Stomach smooth muscle (tissue), 2 donors: ENCODE measurements at regions not wholly inside any gene's neighbourhood (a gene's known extent, or its start where the extent isn't known, plus 50 kb on each side); places are given as distances from the start of the nearest gene placed in this dataset.

Experiments
- H3K27ac ChIP-seq: one replicate; pipeline ENCODE4 v1.7.0; 2013; ENCODE audit warnings: mild to moderate bottlenecking, low read length, inconsistent platforms
- H3K27me3 ChIP-seq, 2 donors: one replicate each; pipeline ENCODE4 v1.7.0; 2013; ENCODE audit warnings: low read length in 2 of 2; ENCODE audit not compliant: insufficient read depth in 2 of 2, control insufficient read depth in 1 of 2
- H3K36me3 ChIP-seq, 2 donors: one replicate each; pipeline ENCODE4 v1.7.0; 2013; ENCODE audit warnings: low read length in 2 of 2; ENCODE audit not compliant: control insufficient read depth in 2 of 2, insufficient read depth in 2 of 2
- H3K4me1 ChIP-seq: one replicate; pipeline ENCODE4 v1.7.0; 2013; ENCODE audit warnings: low read length; ENCODE audit not compliant: control insufficient read depth, insufficient read depth
- H3K4me3 ChIP-seq, 2 donors: one replicate each; pipeline ENCODE4 v1.7.0; 2013; ENCODE audit warnings: low read length in 2 of 2
- H3K9ac ChIP-seq, 2 donors: one replicate each; pipeline ENCODE4 v1.7.0; 2013; ENCODE audit warnings: low read length in 2 of 2, mild to moderate bottlenecking in 1 of 2
- H3K9me3 ChIP-seq, 2 donors: one replicate each; pipeline ENCODE4 v1.7.0; 2013; ENCODE audit warnings: low read length in 2 of 2; ENCODE audit not compliant: control insufficient read depth in 2 of 2
- donor health status: healthy.
- donor health status: Pancreatic carcinoma.

DNA sequence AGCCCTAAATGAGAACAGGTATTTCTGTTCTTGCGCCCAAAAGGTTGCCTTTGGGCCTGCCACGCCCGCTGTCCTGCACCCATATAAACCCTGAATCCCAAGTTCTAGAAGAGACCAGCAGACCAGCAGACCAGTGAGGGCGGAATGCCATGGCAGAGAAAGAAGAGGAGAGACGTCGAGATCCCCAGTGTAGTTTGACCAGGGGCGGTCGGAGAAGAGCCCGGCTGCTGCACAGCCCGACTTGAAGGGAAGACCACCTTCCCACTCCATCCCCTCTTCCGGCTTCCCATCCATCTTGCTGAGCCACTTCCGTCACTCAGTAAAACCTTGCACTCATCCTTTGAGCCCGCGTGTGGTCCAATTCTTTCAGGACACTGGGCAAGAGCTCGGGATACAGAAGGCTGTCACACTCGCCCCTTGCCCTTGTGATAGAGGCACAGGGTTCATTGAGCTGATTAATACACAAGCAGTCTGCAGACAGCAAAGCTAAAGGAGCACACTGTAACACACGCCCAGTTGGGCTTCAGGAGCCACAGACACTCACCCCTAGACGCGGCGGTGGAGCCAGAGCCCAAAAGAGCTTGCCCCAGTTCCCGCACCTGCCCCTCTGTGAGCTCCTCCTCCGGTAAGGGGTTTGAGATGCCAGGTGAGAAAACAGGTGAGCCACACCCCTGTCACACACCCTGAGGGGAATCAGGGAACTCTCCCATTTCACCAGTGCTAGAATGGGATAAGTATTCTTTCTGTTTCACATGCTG, 230.8 kb downstream of the PCDH10 start:
- H3K36me3 ChIP-seq: no peaks in the 10 kb centered on the region
- no peak overlapping the region for H3K27ac ChIP-seq
- H3K9me3 ChIP-seq: peaks cover 0 to 1% of the 10 kb centered on the region in 2 donors
- no peak overlapping the region for H3K4me3 ChIP-seq
- H3K4me1 ChIP-seq: no peaks in the 10 kb centered on the region
- no peak overlapping the region for H3K9ac ChIP-seq
- H3K27me3 ChIP-seq: no peaks in the 10 kb centered on the region

DNA sequence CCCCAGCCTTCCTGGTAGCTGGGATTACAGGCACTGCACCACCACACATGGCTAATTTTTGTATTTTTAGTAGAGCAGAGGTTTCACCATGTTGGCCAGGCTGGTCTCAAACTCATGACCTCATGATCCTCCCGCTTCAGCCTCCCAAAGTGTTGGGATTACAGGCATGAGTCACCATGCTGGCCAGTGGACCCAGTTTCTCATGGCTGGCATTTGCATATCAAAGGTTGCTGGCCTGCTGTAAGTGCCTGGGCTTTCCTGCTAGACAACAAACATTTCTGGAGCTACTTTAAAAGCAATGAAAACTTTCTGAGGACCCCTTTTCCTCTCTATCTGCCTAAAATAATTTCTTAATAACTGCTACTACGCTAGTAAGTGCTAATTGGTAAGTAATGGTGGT, 228.2 kb downstream of the PCDH10 start:
- H3K4me3 ChIP-seq: no peak overlapping the region
- H3K4me1 ChIP-seq: no peaks in the 10 kb centered on the region
- H3K27ac ChIP-seq: no peak overlapping the region
- no peaks in the 10 kb centered on the region for H3K9me3 ChIP-seq
- H3K27me3 ChIP-seq: no peaks in the 10 kb centered on the region
- H3K36me3 ChIP-seq: no peaks in the 10 kb centered on the region
- no peak overlapping the region for H3K9ac ChIP-seq

DNA sequence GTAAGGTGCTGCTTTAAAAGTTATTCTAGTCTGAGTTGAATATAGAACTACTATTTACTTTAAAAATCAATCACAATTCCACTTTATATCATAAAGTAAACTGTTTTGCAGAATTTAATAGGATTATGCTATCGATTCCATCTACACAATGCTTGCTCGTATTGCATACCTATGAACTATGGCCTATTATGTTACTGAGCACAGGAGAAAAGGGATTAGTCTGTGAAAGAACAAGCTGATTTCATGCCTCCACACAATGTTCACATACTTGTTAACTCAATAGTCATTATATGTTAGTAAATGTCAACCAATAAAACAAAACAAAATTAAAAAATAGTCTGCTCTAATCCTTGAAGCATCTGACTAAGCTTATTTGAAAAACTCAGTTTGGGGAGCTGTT, 223.6 kb downstream of the PCDH10 start:
- no peaks in the 10 kb centered on the region for H3K9me3 ChIP-seq
- no peak overlapping the region for H3K9ac ChIP-seq
- H3K27ac ChIP-seq: no peak overlapping the region
- no peaks in the 10 kb centered on the region for H3K4me1 ChIP-seq
- no peaks in the 10 kb centered on the region for H3K27me3 ChIP-seq
- no peaks in the 10 kb centered on the region for H3K36me3 ChIP-seq
- H3K4me3 ChIP-seq: no peak overlapping the region

DNA sequence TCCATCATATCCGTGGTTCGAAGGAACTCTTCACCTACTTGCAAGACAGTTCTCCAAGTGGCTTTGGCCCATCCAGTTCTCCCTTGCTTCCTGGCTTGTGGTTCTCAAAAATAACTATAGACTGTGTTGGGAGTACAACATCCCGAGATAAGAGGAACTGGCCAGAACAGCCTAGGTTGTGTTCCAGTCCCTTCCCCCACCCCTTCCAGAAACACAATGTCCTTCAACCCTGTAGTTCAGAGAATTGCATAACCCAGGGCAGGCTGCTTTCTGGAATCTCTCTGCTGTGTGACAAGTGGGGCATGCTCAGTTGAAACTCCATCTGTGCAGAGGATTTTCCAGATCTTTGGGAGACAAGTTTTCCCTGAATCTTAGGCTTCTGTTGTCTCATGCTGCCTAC, 206.5 kb downstream of the PCDH10 start:
- no peaks in the 10 kb centered on the region for H3K27me3 ChIP-seq
- H3K4me3 ChIP-seq: no peak overlapping the region

DNA sequence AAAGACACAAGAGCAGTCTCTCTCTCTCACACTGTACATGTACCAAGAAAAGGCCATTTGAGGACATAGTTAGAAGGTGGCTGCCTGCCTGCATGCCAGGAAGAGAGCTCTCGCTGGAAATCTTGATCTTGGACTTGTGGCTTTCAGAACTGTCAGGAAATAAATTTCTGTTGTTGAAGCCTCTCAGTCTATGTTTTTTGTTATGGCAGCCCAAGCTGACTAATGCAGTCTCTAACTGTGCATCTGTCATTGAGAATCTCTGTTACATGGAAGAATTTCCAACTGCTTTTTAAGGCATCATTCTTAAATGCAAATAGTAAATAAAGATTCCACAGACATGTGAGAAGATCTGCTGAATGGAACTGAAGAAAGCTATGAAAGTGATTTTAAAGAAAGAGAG, 198.3 kb downstream of the PCDH10 start:
- H3K9me3 ChIP-seq: peaks cover 2 to 5% of the 10 kb centered on the region in 2 donors
- no peak overlapping the region for H3K27ac ChIP-seq
- H3K27me3 ChIP-seq: no peaks in the 10 kb centered on the region
- H3K36me3 ChIP-seq: no peaks in the 10 kb centered on the region
- H3K9ac ChIP-seq: no peak overlapping the region
- H3K4me1 ChIP-seq: no peaks in the 10 kb centered on the region
- H3K4me3 ChIP-seq: no peak overlapping the region

More for the DNA sequence above, 206.5 kb downstream of the PCDH10 start:
- no peaks in the 10 kb centered on the region for H3K9me3 ChIP-seq
- no peaks in the 10 kb centered on the region for H3K4me1 ChIP-seq
- no peaks in the 10 kb centered on the region for H3K36me3 ChIP-seq
- H3K9ac ChIP-seq: no peak overlapping the region
- no peak overlapping the region for H3K27ac ChIP-seq

DNA sequence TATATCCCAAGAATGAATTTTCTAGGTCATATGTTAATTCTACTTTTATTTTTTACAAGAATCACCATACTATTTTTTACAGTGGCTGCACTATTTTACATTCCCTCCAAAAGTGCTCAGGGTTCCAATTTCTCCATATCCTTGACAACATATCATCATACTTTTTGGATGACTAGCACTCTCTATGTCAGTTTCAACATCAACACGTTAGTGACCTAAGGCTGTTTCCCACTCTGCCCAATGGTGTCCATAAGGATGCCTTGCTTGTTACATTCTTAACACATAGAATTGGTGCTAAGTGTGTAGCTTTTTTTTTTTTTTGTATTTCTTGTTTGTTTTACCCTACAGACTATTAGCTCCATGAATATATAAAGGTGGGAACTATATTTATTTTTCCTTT, 175.4 kb downstream of the PCDH10 start:
- H3K9me3 ChIP-seq: no peaks in the 10 kb centered on the region
- no peak overlapping the region for H3K9ac ChIP-seq
- no peaks in the 10 kb centered on the region for H3K4me1 ChIP-seq
- H3K27me3 ChIP-seq: no peaks in the 10 kb centered on the region
- no peak overlapping the region for H3K4me3 ChIP-seq
- no peak overlapping the region for H3K27ac ChIP-seq
- H3K36me3 ChIP-seq: no peaks in the 10 kb centered on the region

DNA sequence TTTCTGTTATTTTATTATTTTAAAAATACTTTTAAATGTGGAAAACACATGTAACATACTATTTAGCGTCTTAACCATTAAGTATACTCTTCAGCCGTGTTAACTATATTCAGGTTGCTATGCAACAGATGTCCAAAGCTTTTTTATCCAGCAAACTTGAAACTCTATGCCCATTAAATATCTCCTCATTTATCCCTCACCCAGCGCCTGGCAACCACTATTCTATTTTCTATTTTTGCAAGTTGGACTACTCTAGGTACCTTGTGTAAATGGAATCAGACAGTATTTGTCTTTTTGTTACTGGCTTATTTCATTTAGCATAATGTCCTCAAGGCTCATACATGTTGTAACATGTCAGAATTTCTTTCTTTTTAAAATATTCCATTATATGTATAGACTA, 174.6 kb downstream of the PCDH10 start:
- H3K27me3 ChIP-seq: no peaks in the 10 kb centered on the region
- H3K4me3 ChIP-seq: no peak overlapping the region
- no peak overlapping the region for H3K27ac ChIP-seq
- H3K4me1 ChIP-seq: no peaks in the 10 kb centered on the region
- H3K36me3 ChIP-seq: no peaks in the 10 kb centered on the region
- no peaks in the 10 kb centered on the region for H3K9me3 ChIP-seq
- H3K9ac ChIP-seq: no peak overlapping the region

DNA sequence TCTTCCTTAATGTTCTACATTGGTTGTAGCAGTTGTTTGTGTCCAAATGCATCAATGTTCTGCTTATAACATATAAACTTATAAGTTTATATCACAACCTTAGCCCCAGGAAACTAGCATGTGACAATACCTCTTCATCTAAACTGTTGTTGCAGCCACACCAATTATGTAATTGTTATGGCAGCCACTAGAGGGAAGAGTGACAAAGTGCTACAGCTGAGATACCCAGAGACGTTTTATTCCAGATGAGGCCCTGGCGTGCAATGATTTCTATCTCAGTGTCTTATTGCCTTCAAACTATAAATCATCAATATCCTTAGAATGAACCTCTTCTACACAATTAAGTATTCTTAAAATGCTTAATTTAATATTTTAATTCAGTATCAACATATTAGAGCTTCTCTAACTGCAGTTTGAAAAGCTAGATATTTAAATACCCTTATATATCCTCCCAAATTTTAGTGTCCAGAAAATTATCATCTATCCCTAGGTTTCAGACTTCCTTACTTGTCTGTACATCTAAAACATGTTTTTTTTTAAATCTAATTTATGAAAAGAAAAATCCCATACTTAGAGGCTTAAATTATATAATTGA, 171.6 kb downstream of the PCDH10 start:
- no peaks in the 10 kb centered on the region for H3K9me3 ChIP-seq
- no peak overlapping the region for H3K9ac ChIP-seq
- no peaks in the 10 kb centered on the region for H3K4me1 ChIP-seq
- H3K4me3 ChIP-seq: no peak overlapping the region
- H3K36me3 ChIP-seq: no peaks in the 10 kb centered on the region
- no peak overlapping the region for H3K27ac ChIP-seq
- no peaks in the 10 kb centered on the region for H3K27me3 ChIP-seq

DNA sequence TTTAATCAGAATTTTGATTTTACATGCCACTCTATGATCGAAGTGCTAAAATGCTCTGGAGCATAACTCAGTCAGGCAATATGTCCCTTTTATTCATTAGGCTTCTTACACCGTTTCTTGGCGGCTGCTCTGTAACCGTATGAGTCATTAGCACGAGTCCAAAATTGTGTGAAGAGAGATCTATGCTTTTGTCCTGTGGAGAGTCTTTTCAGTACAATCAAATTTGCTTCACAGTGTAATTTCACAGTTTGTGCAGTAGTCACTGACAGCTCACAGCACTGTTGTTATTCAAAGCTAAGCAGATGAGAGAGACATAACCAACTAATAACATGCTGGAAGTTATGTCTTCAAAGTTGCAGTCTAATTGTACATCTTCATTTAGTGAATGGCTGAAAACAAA, 167.8 kb downstream of the PCDH10 start:
- Histone ChIP-seq H3K36me3 (no peaks in the 10 kb centered on the region), H3K9me3 (no peaks in the 10 kb centered on the region), H3K4me1 (no peaks in the 10 kb centered on the region), H3K27me3 (no peaks in the 10 kb centered on the region), H3K27ac (no peak overlapping the region), H3K4me3 (no peak overlapping the region), H3K9ac (no peak overlapping the region)

DNA sequence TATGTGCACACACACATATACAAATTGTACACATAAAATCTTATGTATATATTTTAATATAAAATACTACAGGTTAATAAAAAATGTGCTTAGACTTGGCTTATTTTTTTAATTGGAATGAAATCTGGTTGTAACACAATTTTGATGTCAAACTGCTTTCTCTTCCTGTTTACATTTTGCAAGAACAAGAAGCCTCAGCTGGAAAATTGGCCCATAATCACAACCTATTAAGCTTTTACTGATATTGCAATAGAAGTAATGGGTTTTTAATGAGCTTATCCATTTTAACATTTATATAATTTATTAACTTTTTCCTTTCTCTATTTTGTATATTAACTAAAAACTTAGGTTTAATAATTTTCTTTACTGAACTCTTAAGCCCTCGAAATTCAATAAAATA, 165.9 kb downstream of the PCDH10 start:
- Histone ChIP-seq H3K27ac (no peak overlapping the region), H3K9me3 (no peaks in the 10 kb centered on the region), H3K4me3 (no peak overlapping the region), H3K36me3 (no peaks in the 10 kb centered on the region), H3K4me1 (no peaks in the 10 kb centered on the region), H3K27me3 (no peaks in the 10 kb centered on the region), H3K9ac (no peak overlapping the region)

DNA sequence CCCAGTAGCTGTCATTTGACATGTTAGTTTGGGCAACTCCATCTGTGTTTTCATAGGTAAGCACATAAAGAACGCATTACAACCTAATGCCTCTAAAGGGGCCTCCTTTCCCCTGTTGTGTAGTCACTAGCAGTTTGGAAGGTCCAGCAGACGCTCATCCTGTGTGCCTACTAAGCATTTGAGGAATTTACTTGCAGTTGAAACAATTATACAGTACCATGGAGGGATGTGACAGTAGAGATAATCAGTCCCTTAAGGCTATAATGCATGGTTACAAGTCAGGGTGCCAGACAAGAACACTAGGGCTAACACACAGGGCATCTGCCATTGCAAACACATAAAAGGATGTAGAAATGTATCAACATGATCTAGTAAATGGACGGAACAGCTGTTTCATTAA, 138.3 kb downstream of the PCDH10 start:
- H3K4me3 ChIP-seq: no peak overlapping the region
- no peaks in the 10 kb centered on the region for H3K27me3 ChIP-seq
- no peak overlapping the region for H3K27ac ChIP-seq
- H3K9ac ChIP-seq: no peak overlapping the region
- no peaks in the 10 kb centered on the region for H3K4me1 ChIP-seq
- H3K9me3 ChIP-seq: no peaks in the 10 kb centered on the region
- H3K36me3 ChIP-seq: no peaks in the 10 kb centered on the region
